Activated gamma-delta T cell (primary cell): ENCODE measurements at regions not wholly inside any gene's neighbourhood (a gene's known extent, or its start where the extent isn't known, plus 50 kb on each side); places are given as distances from the start of the nearest gene placed in this dataset.
"Not testable (repeated sequence)": the region's sequence is repeated elsewhere in the genome, so short reads cannot be mapped to it uniquely, and the experiment has no call there.

ENCODE experiments used
- DNase-seq: peaks from one replicate; lab custom pipeline; 2025; lab: John Stamatoyannopoulos, UW

DNA sequence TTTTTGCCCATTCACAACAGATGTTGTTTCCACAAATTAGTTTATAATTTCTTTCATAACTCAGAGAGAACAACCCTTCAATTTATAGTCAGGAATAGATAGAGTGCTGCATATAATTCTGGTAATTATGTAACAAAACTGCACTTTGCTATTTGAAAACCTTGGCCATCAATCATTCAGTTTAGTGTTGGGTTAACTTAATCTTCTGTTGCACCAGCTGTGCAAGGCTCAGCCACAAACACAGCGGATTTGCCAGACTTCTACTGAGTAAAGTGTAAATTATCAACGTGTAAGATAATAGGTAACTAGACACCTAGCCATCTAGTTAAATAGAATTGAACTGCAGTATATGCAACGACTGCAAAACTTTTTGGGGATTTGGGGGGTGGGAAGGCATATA is 1064.3 kb upstream of the EPHA6 start:
- no peak for DNase-seq

DNA sequence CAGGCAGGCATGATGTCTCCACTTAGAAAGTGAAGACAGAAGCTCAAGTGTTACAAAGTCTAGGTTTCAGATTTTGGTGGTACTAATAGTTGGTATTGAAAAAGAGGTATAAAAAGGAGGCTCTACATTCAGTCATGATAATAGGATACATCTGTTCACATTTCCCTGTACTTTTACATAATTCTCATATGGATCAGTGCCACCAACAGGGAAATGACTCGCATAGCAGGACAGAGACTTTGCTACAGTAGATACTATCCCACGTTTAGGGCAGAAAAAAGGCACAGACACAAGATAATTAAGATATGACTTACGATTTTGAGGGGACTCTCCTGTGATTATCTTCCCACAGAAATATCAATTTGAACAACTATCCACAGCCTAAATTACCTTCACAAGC is 1062.9 kb upstream of the EPHA6 start:
- no peak for DNase-seq

DNA sequence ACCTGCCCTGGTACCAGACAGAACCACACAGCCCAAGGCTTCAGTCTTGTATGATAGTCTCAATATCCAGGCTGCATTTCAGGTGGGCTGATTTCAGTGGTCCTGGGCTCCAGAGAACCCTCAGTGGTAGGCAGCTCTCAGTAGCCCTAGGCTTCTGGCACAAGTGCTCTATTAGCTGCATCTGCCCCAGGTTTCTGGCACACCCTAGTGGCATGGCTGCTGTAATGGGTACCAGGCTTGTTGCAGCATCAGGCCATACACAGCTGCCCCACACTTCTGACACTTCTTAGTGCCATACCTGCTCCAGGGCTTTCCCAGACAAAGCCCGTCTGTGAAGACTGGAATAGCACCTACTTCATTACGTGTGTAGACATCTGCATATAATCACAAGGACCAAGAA is 1062.2 kb upstream of the EPHA6 start:
- DNase-seq, result no peak

DNA sequence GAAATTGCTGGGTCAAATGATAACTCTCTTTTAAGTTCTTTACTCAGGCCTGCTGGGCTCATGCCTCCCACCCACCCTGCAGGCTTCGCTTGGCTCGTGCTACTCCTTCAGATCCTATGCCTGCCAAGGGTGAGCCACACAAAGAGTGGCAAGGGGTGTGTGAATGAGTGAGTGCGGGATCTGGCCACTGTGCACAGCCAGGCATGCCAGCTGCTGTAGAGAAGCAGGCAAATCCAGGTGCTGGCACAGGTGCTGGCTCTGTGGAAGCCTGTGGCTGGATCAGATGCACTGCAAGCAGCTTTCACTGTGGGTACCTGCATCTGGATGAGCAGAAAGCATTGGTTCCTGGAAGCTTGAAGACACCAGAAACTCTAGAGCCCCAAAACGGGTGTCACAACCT is 1055.7 kb upstream of the EPHA6 start:
- no peak for DNase-seq

DNA sequence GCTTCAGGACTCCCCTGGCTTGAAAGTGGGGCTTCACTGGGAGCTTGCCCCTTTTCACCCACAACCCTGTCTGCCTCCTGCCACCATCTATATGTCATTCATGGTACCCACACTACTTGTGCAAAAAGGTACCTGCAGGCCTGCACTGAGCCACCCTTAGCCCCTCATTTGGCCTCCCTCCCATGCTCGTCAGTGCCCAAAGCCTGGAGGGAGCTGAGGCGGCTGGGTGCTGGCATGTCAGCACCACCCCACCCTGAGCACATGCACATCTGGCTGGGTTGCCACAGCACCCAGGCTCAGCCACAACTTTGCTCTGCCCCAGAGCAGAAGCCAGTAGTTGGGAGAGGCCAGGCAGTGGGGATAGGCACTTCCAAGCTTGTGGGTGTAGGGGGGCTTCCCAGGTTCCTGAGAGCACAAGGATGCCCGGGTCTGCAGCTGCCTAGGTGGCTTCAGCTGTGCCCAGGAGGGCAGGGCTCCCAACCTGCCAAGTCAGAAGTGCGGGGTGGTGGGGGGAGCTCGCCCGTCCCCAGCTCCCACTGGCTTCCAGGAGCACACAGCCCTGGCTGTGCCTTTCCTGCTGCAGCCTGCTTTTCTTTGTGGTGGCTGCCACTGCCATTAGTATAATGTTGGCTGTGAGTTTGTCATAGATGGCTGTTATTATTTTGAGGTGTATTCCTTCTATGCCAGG is 1054.6 kb upstream of the EPHA6 start:
- DNase-seq, result no peak

DNA sequence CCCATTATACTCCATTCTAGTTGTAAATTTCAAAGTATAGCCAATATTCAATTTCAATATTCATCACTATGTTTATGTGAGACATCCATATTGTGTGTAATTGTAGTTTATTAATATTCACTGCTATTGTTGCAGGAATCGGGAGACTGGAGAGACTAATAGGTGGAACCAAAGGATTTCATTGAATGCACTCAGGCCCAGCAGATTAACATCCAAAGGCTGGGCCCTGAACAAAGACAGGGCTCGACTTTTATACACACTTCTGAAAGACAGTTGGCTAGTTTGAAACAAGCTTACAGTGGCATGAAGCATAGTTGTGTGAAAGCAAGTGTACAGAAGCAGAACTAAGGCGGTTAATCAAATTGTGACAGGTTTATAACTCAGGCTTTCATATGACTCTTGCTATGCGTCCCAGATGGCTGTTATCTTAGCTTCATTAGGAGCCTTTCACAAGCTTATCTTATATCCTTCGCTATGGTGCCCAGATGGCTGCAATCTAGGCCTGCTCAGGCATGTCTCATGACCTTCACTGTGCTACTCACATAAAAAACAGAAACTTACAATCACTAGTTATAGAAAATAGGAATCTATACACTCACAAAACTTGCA is 1038.8 kb upstream of the EPHA6 start:
- no peak for DNase-seq

DNA sequence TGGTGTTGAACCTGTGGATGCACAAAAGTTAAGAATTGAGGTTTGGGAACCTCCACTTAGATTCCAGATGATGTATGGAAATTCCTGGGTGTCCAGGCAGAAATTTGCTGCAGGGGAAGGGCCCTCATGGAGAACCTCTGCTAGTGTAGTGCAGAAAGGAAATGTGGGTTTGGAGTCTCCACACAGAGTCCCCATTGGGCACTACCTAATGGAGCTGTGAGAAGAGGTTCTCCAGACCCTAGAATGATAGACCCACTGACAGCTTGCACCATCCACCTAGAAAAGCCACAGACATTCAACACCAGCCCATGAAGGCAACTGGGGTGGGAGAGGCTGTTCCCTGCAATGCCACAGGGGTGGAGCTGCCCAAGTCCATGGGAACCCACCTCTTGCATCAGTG is 1032.8 kb upstream of the EPHA6 start:
- DNase-seq, result no peak

DNA sequence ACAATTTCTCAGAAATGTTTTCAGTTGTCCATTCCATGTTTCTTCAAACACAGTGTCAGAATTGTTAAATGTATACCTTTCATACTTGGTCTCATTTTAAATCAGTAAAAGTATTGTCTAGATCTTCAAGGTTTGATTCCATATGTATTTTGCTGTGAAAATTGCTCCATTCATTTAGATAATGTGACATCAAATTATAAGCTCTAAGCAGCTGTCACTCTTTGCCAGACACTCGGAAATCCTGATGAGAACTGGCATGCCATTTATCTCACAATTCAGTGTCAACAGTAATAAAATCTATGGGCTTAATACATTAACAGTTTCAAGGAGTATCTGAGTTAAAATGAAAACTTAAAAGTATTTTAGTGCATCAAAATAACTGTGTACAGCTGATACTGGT is 1025.3 kb upstream of the EPHA6 start:
- no peak for DNase-seq

DNA sequence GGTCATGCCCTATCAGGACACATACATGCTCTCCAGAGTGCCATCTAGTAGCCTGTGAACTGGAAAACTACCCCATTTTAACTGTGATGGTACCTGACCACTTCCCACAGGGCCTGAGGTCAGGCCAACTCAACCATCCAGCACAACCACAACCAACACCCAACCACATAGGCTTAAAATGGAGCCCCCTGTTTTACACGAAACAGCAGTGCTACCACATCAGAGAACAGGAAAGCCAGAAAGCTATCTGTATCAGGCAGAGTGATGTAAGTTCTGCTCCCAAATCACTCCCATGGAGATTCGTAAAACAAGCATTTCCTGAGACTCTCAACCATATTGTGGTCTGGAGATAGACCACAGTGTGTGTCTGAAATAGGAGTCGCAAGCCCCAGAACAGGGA is 1017.3 kb upstream of the EPHA6 start:
- DNase-seq, result no peak

DNA sequence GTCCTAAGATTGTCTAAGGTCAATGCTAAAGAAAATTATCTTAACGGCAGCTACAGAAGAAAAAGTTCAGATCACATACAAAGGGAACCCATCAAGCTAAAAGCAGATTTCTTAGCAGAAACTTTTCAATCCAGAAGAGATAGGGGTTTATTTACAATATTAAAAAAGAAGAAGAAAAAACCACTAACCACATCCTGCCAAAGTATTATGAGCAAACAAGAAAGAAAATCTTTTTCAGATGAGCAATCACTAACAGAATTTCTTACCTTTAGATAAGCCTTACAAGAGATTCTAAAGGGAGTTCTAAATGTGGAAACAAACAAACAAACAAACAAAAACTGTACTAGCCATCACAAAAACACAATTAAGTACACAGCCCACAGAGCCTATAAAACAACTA is 1015.8 kb upstream of the EPHA6 start:
- DNase-seq, result no peak

DNA sequence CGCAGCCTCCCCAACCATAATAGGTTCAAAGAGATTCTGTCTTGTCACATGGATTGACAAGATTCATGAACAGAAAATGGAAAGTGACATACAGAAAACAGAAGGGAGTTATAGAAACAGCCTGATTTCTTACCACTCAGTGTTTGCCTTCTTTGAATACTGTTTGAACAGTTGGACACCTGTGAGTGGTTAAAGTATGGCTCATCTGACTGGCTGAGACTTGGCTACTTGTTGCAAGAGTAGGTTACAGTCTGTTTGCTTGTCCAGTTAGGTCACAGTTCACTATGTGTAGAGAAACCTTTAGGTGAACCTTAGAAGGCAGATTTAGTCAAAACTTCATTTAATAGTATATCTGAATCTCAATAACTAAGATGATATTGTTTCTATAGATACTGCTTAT is 1003.9 kb upstream of the EPHA6 start:
- no peak for DNase-seq

DNA sequence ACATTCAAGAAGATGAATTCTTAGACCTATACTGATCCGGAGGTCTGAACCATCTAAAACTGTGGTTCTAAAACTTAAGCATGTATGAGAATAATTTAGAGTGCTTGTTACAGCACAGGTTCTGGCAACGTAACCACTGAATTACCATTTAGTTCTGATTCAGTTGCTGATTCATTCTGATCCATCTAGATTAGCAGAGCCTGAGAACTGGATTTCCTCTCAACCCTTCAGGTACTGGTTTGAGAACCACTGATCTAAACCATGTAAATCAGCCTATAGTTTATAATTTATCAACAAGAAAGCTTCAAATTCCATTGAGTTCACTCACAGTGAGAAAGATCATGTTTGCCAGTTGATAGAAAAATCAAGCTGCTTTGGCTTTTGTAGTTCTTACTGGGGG is 1001.1 kb upstream of the EPHA6 start:
- DNase-seq, result no peak

DNA sequence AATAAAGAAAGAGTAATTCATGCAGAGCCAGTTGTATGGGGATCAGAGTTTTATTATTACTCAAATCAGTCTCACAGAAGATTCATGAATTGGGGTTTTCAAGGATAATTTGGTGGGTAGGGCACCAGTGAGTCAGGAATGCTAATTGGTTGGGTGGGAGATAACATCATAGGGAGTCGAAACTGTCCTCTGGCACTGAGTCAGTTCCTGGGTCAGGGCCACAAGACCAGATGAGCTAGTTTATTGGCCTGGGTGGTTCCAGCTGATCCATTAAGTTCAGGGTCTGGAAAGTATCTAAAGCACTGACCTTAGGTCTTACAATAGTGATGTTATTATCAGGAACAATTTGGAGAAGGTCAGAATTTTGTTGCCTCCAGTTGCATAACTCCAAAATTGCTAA is 998.6 kb upstream of the EPHA6 start:
- DNase-seq, result no peak

DNA sequence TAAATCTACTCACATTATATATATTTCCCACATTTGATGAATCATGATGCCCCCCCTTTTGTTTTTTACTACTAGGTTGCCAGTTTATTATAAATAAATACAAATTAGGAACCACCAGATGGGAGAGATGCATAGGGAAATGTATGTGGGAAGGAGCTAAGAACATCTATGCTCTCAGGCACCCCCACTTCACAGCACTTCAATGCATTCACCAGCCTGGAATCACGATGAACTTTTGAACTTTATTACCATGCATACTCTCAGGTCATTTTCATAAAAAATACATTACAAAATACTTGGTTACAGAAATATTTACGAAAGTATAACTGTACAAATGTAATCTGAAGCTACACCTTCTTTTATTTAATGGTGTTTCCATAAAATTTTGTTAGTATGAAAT is 988.0 kb upstream of the EPHA6 start:
- DNase-seq, result no peak

DNA sequence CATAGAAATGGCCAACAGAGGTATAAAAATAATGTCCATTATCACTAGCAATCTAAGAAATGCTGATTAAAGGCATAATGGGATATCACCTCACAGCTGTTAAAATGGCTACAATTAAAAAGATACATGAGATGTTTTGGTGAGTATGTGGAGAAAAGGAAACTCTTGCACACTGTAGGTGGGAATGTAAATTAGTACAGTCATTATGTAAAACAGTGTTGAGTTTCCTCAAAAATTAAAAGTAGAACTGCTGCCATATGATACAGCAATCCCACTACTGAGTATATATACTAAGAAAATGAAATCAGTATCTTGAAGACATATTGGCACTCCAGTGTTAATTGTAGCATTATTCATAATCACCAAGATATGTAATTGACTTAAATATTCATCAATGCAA is 982.2 kb upstream of the EPHA6 start:
- no peak for DNase-seq

DNA sequence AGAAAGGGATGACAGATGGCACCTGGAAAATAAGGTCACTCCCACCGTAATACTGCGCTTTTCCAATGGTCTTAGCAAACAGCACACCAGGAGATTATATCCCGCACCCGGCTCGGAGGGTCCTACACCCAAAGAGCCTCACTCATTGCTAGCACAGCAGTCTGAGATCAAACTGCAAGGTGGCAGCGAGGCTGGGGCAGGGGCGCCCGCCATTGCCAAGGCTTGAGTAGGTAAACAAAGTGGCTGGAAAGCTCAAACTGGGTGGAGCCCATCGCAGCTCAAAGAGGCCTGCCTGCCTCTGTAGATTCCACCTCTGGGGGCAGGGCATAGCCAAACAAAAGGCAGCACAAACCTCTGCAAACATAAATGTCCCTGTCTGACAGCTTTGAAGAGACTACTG is 953.8 kb upstream of the EPHA6 start:
- DNase-seq, result not testable (repeated sequence)

DNA sequence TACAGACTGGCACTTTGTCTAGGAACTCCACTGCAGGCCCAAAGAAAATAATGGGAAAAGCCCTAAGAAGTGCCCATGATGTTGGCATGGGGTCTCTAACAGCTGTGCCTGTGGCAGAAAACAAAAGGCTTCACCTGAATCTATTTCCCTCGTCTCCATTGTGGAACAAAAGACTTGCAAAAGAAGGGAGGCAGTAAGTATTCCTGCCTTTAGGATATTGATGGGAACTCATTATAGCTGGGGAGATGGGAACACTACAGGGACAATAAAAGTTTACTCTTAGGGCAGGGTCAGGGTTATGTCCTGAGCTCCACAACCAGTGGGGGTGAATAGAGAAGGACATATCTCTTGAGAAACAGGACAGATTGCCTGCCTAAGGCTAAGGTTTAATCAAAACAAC is 930.6 kb upstream of the EPHA6 start:
- DNase-seq, result no peak

DNA sequence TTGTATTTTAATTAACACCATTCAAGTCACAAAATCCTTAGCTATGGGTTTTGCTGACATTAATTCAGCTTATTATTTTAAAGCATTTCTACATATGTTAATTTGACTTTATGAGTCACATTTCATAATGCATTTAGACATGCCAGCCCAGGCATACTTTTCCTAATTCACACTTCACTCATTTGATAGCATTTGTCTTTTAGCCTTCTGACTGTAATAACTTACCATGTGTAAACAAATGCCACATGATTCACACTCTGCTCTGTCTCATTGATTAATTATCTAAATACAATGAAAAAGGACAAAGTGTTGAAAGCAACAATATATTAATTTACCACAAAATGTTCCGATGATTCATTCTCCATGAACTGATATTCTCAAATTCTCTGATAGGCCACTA is 927.8 kb upstream of the EPHA6 start:
- no peak for DNase-seq

DNA sequence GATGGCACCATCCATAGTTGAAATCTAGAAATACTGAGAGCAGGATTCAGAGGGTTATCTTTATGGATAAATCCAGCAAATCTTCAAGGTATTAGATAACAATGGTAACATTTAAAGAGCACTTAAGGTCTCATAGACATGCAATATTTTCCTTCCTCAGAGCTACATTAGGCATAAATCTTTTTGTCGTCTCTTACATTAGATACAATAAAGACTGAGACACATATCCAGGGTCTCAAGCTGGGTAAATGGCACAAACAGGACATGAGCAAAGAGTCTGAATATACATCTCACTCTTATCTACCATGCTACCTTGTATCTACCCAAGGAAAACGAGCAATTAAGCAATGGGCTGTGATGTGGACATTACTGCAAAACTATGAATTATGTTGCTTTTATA is 927.3 kb upstream of the EPHA6 start:
- no peak for DNase-seq

DNA sequence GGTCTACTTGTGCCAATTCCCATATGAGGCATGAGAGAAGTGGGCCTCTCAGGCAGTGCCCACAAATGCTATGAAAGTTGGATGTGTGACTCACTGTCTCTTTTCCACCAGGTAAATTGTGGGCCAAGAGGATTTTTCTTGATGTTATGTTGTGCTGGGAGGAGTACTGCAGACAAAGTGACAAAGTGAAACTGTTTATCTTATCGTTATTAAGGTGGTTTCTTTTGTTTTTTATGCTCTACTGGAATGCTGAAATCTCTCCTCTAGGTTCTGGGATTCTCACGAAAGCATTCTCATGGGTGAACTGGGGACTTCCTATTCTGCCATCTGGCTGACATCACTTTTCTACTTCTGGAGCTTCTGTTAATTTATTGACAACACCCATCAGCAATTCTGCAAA is 919.6 kb upstream of the EPHA6 start:
- DNase-seq, result no peak

DNA sequence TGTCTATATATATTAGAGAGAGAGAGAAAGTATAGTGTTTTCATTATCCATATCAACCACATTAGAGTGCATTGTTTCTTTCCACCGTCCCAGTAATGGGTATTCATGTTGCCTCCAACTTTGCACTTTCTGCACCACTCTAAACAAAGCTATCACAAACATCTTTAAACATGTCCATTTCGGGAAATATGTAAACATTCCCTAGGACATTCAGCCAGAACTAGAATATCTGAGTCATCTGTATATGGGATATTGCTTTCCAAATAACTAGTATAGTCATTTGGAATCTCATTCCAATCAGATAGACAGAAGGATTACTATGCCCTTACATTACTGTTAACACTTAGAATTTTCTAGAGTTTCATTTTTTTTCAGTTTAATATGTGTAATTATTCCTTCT is 914.9 kb upstream of the EPHA6 start:
- no peak for DNase-seq

DNA sequence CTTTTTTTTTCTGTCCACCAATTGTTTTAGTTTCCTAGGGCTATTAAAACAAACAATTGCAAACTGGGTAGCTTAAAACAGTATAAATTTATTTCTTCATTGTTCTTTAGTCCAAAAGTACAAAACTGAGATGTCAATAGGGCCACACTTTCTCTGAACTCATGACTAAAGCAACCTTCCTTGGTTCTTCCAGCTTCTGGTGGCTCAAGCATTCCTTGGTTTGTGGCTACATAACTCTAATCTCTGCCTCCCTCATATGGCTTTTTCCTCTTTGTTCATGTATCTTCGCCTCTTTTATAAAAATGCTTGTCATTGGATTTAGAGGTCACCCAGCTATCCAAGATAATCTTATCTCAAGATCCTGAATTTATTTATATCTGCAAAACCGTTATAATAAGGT is 914.5 kb upstream of the EPHA6 start:
- DNase-seq, result no peak

DNA sequence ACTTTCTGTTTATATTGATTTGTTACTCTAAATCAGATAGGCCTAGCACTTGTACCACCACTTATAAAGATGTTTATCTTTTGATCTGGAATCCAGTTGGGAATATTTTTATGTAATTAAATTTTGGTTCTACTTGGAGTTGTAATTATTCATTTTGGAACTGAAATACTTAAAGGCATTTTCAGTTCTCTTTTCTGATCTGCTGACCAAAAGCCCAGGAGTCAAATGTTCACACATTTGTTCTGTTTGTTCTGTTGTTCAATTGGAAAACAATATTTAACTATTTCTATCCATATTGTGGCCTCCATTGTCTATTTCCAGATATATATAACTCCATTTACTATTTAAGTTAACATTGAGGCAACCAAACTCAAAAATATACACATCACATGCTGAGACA is 912.4 kb upstream of the EPHA6 start:
- no peak for DNase-seq

DNA sequence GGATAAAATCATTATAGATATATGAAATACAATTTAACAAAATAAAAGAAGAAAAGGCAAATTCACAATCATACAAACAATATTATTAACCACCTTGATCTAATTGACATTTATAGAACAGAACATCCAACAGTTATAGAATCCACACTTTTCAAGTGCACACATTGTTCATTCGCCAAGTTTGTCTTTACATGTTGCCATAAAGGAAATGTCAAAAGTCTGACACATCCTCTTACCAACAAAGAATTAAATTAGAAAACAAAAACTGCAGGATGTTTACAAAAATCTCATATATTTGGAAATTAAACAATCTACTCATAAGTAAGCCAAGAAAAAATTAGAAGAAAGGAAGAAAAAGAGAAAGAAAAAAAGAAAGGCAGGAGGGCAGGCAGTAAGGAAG is 909.2 kb upstream of the EPHA6 start:
- DNase-seq, result no peak
